Glutamatergic neuron (in vitro differentiated cells): ENCODE measurements at regions not wholly inside any gene's neighbourhood (a gene's known extent, or its start where the extent isn't known, plus 50 kb on each side); places are given as distances from the start of the nearest gene placed in this dataset.

Source experiments
- DNase-seq: peaks from one replicate; pipeline ENCODE4 v3.0.0; 2022
- H3K27ac Mint-ChIP-seq: one replicate; pipeline ENCODE4 v1.8.0; 2020; ENCODE audit warnings: mild to moderate bottlenecking, mixed read lengths, inconsistent platforms; ENCODE audit not compliant: unreplicated experiment
- H3K27me3 Mint-ChIP-seq: one replicate; pipeline ENCODE4 v1.8.0; 2020; ENCODE audit warnings: mild to moderate bottlenecking, moderate library complexity, mixed read lengths, inconsistent platforms; ENCODE audit not compliant: unreplicated experiment
- H3K36me3 Mint-ChIP-seq: one replicate; pipeline ENCODE4 v1.8.0; 2020; ENCODE audit warnings: mild to moderate bottlenecking, mixed read lengths, inconsistent platforms; ENCODE audit not compliant: unreplicated experiment
- H3K4me1 Mint-ChIP-seq: one replicate; pipeline ENCODE4 v1.8.0; 2020; ENCODE audit warnings: mild to moderate bottlenecking, low read depth, mixed read lengths, inconsistent platforms; ENCODE audit not compliant: unreplicated experiment
- H3K4me3 Mint-ChIP-seq: one replicate; pipeline ENCODE4 v1.8.0; 2020; ENCODE audit warnings: mild to moderate bottlenecking, mixed read lengths, inconsistent platforms; ENCODE audit not compliant: unreplicated experiment
- H3K9me3 Mint-ChIP-seq: one replicate; pipeline ENCODE4 v1.8.0; 2020; ENCODE audit warnings: mild to moderate bottlenecking, moderate library complexity, mixed read lengths, inconsistent platforms; ENCODE audit not compliant: unreplicated experiment
- CTCF ChIP-seq: fragments of 200-600 bp; sonication (generic); IDR thresholded peaks from one replicate; pipeline ENCODE4 v1.5.0; 2021; ENCODE audit not compliant: partially characterized antibody, unreplicated experiment

- Mint-ChIP-seq H3K36me3 (no peaks in the 10 kb centered on the region), H3K4me3 (no peak overlapping the region), H3K9me3 (no peaks in the 10 kb centered on the region), H3K27ac (no peak overlapping the region), H3K27me3 (peaks cover 10% of the 10 kb centered on the region), H3K4me1 (no peaks in the 10 kb centered on the region)
- no peak for TF ChIP-seq CTCF
- DNase-seq: no peak
These were observed 197.6 kb downstream of the DRD1 start for GRCh38 chr5:175246242-175246888.

- Mint-ChIP-seq H3K9me3 (no peaks in the 10 kb centered on the region), H3K4me3 (no peak overlapping the region), H3K4me1 (no peaks in the 10 kb centered on the region), H3K36me3 (no peaks in the 10 kb centered on the region), H3K27me3 (peaks cover 5% of the 10 kb centered on the region), H3K27ac (no peak overlapping the region)
- DNase-seq: no peak
- TF ChIP-seq CTCF: no peak
These were observed 200.5 kb downstream of the DRD1 start for GRCh38 chr5:175243441-175243840.

- TF ChIP-seq CTCF: no peak
- DNase-seq: no peak
- H3K27me3 Mint-ChIP-seq: peaks cover 5% of the 10 kb centered on the region
- H3K4me1 Mint-ChIP-seq: no peaks in the 10 kb centered on the region
- H3K36me3 Mint-ChIP-seq: no peaks in the 10 kb centered on the region
- H3K4me3 Mint-ChIP-seq: no peak overlapping the region
- no peaks in the 10 kb centered on the region for H3K9me3 Mint-ChIP-seq
- no peak overlapping the region for H3K27ac Mint-ChIP-seq
These were observed 201.8 kb downstream of the DRD1 start for GRCh38 chr5:175242207-175242606.

- no peaks in the 10 kb centered on the region for H3K4me1 Mint-ChIP-seq
- H3K9me3 Mint-ChIP-seq: no peaks in the 10 kb centered on the region
- H3K4me3 Mint-ChIP-seq: no peak overlapping the region
- no peak overlapping the region for H3K27ac Mint-ChIP-seq
- no peak for TF ChIP-seq CTCF
- DNase-seq: no peak
- peaks cover 4% of the 10 kb centered on the region for H3K27me3 Mint-ChIP-seq
- no peaks in the 10 kb centered on the region for H3K36me3 Mint-ChIP-seq
These were observed 205.7 kb downstream of the DRD1 start for GRCh38 chr5:175238326-175238725.

GRCh38 chr5:175236176-175236575, 207.8 kb downstream of the DRD1 start:
- no peaks in the 10 kb centered on the region for H3K4me1 Mint-ChIP-seq

More at GRCh38 chr5:175236176-175236575, 207.8 kb downstream of the DRD1 start:
- Mint-ChIP-seq H3K9me3 (no peaks in the 10 kb centered on the region), H3K36me3 (no peaks in the 10 kb centered on the region), H3K27me3 (peaks cover 3% of the 10 kb centered on the region), H3K4me3 (no peak overlapping the region), H3K27ac (no peak overlapping the region)
- no peak for DNase-seq
- TF ChIP-seq CTCF: no peak
